Nephron progenitor cell (in vitro differentiated cells): ENCODE measurements at regions not wholly inside any gene's neighbourhood (a gene's known extent, or its start where the extent isn't known, plus 50 kb on each side); places are given as distances from the start of the nearest gene placed in this dataset.
"Not testable (repeated sequence)": the region's sequence is repeated elsewhere in the genome, so short reads cannot be mapped to it uniquely, and the experiment has no call there.

ENCODE experiments used
- DNase-seq: peaks from one replicate; pipeline ENCODE4 v3.0.0; 2021
- H3K27ac Mint-ChIP-seq: 2 replicates; pipeline ENCODE4 v1.8.0; 2021; ENCODE audit warnings: mild to moderate bottlenecking, moderate library complexity, mixed read lengths
- H3K27me3 Mint-ChIP-seq: 2 replicates; pipeline ENCODE4 v1.8.0; 2021; ENCODE audit warnings: mild to moderate bottlenecking, low read depth, mixed read lengths; ENCODE audit not compliant: poor library complexity
- H3K36me3 Mint-ChIP-seq: 2 replicates; pipeline ENCODE4 v1.8.0; 2021; ENCODE audit warnings: low read depth, mixed read lengths
- H3K4me1 Mint-ChIP-seq: 2 replicates; pipeline ENCODE4 v1.8.0; 2021; ENCODE audit warnings: mixed read lengths
- H3K4me3 Mint-ChIP-seq: 2 replicates; pipeline ENCODE4 v1.8.0; 2021; ENCODE audit warnings: mild to moderate bottlenecking, moderate library complexity, mixed read lengths
- H3K9me3 Mint-ChIP-seq: 2 replicates; pipeline ENCODE4 v1.8.0; 2021; ENCODE audit warnings: mild to moderate bottlenecking, moderate library complexity, mixed read lengths
- CTCF ChIP-seq: fragments of 200-600 bp; sonication (generic); IDR thresholded peaks from 2 replicates; pipeline ENCODE4 v1.5.0; 2021; ENCODE audit warnings: antibody characterized with exemption

DNA sequence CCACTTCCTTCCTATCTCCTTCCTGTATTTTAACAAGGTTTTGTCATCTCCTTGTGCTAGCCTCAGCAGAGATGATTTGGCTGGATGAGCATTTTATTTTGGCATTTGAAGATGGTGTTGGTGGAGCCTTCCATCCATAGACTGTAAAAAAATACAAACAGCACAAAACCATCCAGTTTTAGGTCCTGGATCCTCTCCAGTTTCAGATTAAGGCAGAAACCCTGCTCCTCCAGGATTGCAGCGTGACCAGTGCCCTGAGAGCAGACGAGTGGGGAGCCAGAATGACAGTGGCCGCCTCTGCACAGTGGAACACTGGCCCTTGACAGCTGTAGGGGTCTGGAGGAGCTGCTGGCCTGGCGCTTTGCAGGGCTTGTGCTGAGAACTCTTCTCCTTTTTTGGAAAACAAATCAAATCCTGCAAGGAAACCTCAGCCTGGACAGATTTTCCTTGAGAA, 72.2 kb upstream of the GADD45A start:
- no peak for DNase-seq
- TF ChIP-seq CTCF, result no peak
- Mint-ChIP-seq H3K9me3 (peaks cover 10% of the 10 kb centered on the region), H3K27me3 (no peaks in the 10 kb centered on the region), H3K4me1 (peaks cover 38% of the 10 kb centered on the region), H3K4me3 (no peak overlapping the region), H3K36me3 (no peaks in the 10 kb centered on the region), H3K27ac (peak overlapping the region; percentile 75)

DNA sequence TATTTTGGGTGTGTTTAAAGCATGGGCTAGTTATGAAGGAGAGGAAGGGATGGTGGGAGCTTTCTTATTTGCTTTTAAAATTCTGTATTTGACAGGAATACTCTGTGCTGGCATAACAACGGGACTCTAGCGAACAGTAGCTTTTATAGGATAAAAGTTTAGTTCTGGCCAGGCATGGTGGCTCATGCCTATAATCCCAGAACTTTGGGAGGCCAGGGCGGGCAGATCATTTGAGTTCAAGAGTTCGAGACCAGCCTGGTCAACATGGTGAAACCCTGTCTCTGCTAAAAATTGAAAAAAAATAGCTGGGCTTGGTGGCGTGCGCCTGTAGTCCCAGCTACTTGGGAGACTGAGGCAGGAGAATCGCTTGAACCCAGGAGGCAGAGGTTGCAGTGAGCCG, 71.5 kb upstream of the GADD45A start:
- H3K27me3 Mint-ChIP-seq, H3K9me3 Mint-ChIP-seq, H3K36me3 Mint-ChIP-seq, DNase-seq, H3K4me3 Mint-ChIP-seq, H3K27ac Mint-ChIP-seq: not testable (repeated sequence)
- H3K4me1 Mint-ChIP-seq, result peaks cover 36% of the 10 kb centered on the region

- peaks cover 31% of the 10 kb centered on the region for H3K4me1 Mint-ChIP-seq
- H3K36me3 Mint-ChIP-seq, result no peaks in the 10 kb centered on the region
- DNase-seq, result no peak
- no peak for TF ChIP-seq CTCF
- no peaks in the 10 kb centered on the region for H3K27me3 Mint-ChIP-seq
- H3K27ac Mint-ChIP-seq, result no peak overlapping the region
- peaks cover 10% of the 10 kb centered on the region for H3K9me3 Mint-ChIP-seq
- no peak overlapping the region for H3K4me3 Mint-ChIP-seq
Measured at GRCh38 chr1:67614511-67614934, 70.5 kb upstream of the GADD45A start.

DNA sequence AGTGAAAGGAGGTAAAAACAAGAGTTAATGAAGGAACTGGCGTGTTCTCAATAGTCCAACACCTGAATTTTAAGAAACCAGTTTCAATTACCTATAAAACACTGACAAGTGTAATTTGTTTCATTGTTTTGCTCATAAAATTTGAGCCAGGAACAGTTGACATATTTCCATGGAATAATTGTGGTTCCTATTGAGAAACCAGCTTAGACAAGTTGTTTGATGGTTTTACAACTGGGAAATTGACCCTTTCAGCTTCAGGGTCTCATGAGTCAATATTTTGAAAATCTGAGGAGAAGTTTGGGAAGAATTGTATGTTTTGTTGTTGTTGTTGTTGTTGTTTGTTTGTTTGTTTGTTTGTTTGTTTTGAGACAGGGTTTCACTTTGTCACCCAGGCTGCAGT, 69.1 kb upstream of the GADD45A start:
- Mint-ChIP-seq H3K36me3 (no peaks in the 10 kb centered on the region), H3K4me1 (peaks cover 29% of the 10 kb centered on the region), H3K9me3 (peaks cover 10% of the 10 kb centered on the region), H3K27ac (no peak overlapping the region), H3K4me3 (no peak overlapping the region), H3K27me3 (peaks cover 3% of the 10 kb centered on the region)
- TF ChIP-seq CTCF, result no peak
- no peak for DNase-seq

GRCh38 chr1:67616394-67616985, 68.5 kb upstream of the GADD45A start:
- H3K4me1 Mint-ChIP-seq, result peaks cover 26% of the 10 kb centered on the region
- H3K9me3 Mint-ChIP-seq, result peaks cover 10% of the 10 kb centered on the region
- no peak for TF ChIP-seq CTCF
- no peak for DNase-seq
- H3K27me3 Mint-ChIP-seq, result peaks cover 3% of the 10 kb centered on the region
- H3K27ac Mint-ChIP-seq, result no peak overlapping the region
- H3K36me3 Mint-ChIP-seq, result no peaks in the 10 kb centered on the region
- no peak overlapping the region for H3K4me3 Mint-ChIP-seq

DNA sequence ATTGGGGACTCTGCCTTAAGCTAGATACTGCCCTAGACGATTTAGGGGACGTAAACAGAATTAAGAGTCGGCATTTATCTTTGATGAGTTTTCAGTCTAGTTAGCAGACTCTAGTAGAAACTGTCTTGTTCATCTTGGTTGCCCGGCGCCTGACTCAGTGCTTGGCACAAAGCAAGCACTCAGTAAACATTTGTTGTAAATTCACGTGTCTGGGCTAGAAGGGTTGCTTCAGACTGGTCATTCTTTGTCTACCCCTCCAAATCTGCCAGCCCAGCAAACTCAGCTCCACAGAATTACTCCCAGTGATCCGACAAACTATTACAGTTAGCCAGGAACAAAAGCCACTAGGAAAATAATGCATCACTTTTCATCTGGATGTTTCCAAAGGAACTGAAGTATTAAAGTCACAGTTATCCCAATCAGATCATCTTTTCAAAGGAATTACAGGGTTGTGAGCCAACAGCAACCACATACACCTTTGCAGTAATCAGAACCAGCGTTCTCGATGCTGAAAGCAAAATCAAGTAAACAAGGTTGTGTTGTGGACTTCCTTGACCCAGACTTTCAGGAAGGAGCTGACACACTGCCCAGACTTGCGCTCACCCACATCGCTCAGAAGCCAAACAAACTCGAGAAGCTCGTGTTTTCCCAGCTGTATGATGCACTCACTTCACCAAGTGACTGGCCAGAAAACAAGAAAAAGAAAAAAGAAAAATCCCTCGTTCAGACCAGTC, 66.5 kb upstream of the GADD45A start:
- Mint-ChIP-seq H3K4me3 (no peak overlapping the region), H3K27ac (peak overlapping the region; percentile 75), H3K36me3 (no peaks in the 10 kb centered on the region), H3K27me3 (peaks cover 3% of the 10 kb centered on the region), H3K9me3 (peaks cover 7% of the 10 kb centered on the region), H3K4me1 (peaks cover 11% of the 10 kb centered on the region)
- no peak for TF ChIP-seq CTCF
- no peak for DNase-seq
